HUES6 (cell line): ENCODE measurements at regions not wholly inside any gene's neighbourhood (a gene's known extent, or its start where the extent isn't known, plus 50 kb on each side); places are given as distances from the start of the nearest gene placed in this dataset.
"Not testable (repeated sequence)": the region's sequence is repeated elsewhere in the genome, so short reads cannot be mapped to it uniquely, and the experiment has no call there.

Experiments
- H3K27ac ChIP-seq: 2 replicates; pipeline ENCODE4 v1.7.0; 2013; ENCODE audit warnings: low read depth, mild to moderate bottlenecking, low read length, inconsistent platforms
- H3K27me3 ChIP-seq: 2 replicates; pipeline ENCODE4 v1.6.1; 2013; ENCODE audit warnings: low read length; ENCODE audit not compliant: control insufficient read depth, insufficient read depth
- H3K36me3 ChIP-seq: 2 replicates; pipeline ENCODE4 v1.6.1; 2013; ENCODE audit warnings: low read length; ENCODE audit not compliant: control insufficient read depth, insufficient read depth
- H3K4me1 ChIP-seq: 2 replicates; pipeline ENCODE4 v1.6.1; 2013; ENCODE audit warnings: low read length; ENCODE audit not compliant: control insufficient read depth, insufficient read depth
- H3K4me3 ChIP-seq: 2 replicates; pipeline ENCODE4 v1.5.1; 2013; ENCODE audit warnings: low read depth, low read length
- H3K9ac ChIP-seq: one replicate; pipeline ENCODE4 v1.6.1; 2013; ENCODE audit warnings: mild to moderate bottlenecking, low read length
- H3K9me3 ChIP-seq: 2 replicates; pipeline ENCODE4 v1.6.1; 2013; ENCODE audit warnings: low read depth, low read length; ENCODE audit not compliant: control insufficient read depth, insufficient read depth

DNA sequence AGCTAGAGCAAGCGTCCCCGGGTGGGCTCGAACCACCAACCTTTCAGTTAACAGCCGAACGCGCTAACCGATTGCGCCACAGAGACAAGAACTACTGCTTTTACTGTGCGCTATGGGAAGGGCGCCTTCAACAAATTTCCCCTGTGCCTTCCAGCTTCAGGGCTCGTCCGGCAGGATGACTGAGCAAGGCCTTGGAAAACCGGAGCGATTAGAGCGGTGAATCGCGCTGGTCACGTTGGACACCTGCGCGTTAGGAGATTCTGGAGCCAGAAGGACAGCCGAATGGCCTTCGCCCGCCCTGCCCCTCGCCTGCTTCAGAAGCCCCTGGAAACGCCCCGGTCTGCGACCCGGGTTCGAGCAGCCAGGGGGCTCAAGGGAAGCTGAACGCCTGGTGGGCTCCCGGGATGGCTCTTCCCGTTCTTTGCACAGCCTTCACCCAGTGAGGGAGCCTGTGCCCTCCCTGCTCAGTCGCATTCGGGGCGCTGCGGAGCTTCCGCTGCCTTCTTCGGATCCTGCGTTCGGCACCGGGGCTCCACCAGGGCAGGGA, 50.0 kb upstream of the NBPF20 start:
- H3K9ac ChIP-seq = peak overlapping the region; percentile 26
- not testable (repeated sequence) for H3K9me3 ChIP-seq, H3K27ac ChIP-seq, H3K36me3 ChIP-seq, H3K4me1 ChIP-seq, H3K27me3 ChIP-seq
- H3K4me3 ChIP-seq = peak overlapping the region; percentile 60
